Body of pancreas (tissue), 4 donors: ENCODE measurements at regions not wholly inside any gene's neighbourhood (a gene's known extent, or its start where the extent isn't known, plus 50 kb on each side); places are given as distances from the start of the nearest gene placed in this dataset.

Experiments used
- ATAC-seq: fragments of 150-250 bp; one replicate; pipeline ENCODE4 v1.9.1; 2016
- DNase-seq, 4 donors: peaks; one replicate each; pipeline ENCODE4 v3.0.0-alpha.2; 2019
- H3K27ac ChIP-seq, 4 donors: fragments of 200-600 bp; sonication (generic); 1 replicate in 3 of 4; 2 replicates in 1 of 4; pipeline versions ENCODE4 v1.5.1 to v1.6.1; 2016 to 2019; ENCODE audit warnings: mild to moderate bottlenecking in 1 of 4, mixed read lengths in 1 of 4, moderate library complexity in 1 of 4
- H3K27me3 ChIP-seq, 2 donors: fragments of 200-600 bp; sonication (generic); one replicate each; pipeline ENCODE4 v1.6.0; 2016; ENCODE audit warnings: mild to moderate bottlenecking in 1 of 2
- H3K36me3 ChIP-seq, 2 donors: fragments of 200-600 bp; sonication (generic); replicated peaks in 1 of 2; 2 replicates each; pipeline ENCODE4 v1.5.1; 2016; ENCODE audit warnings: low read depth in 2 of 2; ENCODE audit not compliant: insufficient read depth in 1 of 2
- H3K4me1 ChIP-seq: fragments of 200-600 bp; sonication (generic); one replicate; pipeline ENCODE4 v1.6.0; 2016
- H3K4me3 ChIP-seq, 2 donors: fragments of 200-600 bp; sonication (generic); 1 replicate in 1 of 2; 2 replicates in 1 of 2; pipeline ENCODE4 v1.5.1; 2016 to 2019
- H3K9me3 ChIP-seq, 3 donors: fragments of 200-600 bp; sonication (generic); 1 replicate in 2 of 3; 2 replicates in 1 of 3; pipeline ENCODE4 v1.5.1; 2016
- POLR2A ChIP-seq, 3 donors: fragments of 450-650 bp; IDR thresholded peaks; one replicate each; pipeline ENCODE4 v1.6.1; 2016; ENCODE audit warnings: antibody characterized with exemption in 3 of 3, mild to moderate bottlenecking in 2 of 3
- WGBS, 2 donors: methylation state at CpG; one replicate each; pipeline ENCODE4 v1.1.5; 2017; 5-methylcytosine and 5-hydroxymethylcytosine counted together
- intact Hi-C: fragments of 100-400 bp; cut with DNase I; formaldehyde crosslinking; loops from one replicate; pipeline ENCODE4 v1.15.1; 2023
- TF ChIP-seq, protein P1 (sequence below), 7 experiments: fragments of 450-650 bp in 4 of 7; fragments of 200-600 bp in 3 of 7; sonication (generic) in 3 of 7; IDR thresholded peaks; one replicate each; pipeline ENCODE4 v1.5.1; 2016 to 2019; ENCODE audit warnings: antibody characterized with exemption in 7 of 7

- no peak for DNase-seq
- Histone ChIP-seq H3K4me3 (no peak overlapping the region), H3K9me3 (no peaks in the 10 kb centered on the region), H3K36me3 (no peaks in the 10 kb centered on the region), H3K27ac (no peak overlapping the region), H3K4me1 (no peaks in the 10 kb centered on the region), H3K27me3 (no peaks in the 10 kb centered on the region)
- TF ChIP-seq POLR2A (IDR thresholded peaks at IDR 0.05), result no peak
- TF ChIP-seq, protein P1, sequence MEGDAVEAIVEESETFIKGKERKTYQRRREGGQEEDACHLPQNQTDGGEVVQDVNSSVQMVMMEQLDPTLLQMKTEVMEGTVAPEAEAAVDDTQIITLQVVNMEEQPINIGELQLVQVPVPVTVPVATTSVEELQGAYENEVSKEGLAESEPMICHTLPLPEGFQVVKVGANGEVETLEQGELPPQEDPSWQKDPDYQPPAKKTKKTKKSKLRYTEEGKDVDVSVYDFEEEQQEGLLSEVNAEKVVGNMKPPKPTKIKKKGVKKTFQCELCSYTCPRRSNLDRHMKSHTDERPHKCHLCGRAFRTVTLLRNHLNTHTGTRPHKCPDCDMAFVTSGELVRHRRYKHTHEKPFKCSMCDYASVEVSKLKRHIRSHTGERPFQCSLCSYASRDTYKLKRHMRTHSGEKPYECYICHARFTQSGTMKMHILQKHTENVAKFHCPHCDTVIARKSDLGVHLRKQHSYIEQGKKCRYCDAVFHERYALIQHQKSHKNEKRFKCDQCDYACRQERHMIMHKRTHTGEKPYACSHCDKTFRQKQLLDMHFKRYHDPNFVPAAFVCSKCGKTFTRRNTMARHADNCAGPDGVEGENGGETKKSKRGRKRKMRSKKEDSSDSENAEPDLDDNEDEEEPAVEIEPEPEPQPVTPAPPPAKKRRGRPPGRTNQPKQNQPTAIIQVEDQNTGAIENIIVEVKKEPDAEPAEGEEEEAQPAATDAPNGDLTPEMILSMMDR (IDR thresholded peaks at IDR 0.05), result no peak
- 56 to 62% methylated on average over 1 of the region's 1 CpG for WGBS, 2 donors
- intact Hi-C loops, result no loop called here
- ATAC-seq, result no peak
Measured at GRCh38 chr1:29892247-29892646, 655.9 kb downstream of the PTPRU start.

GRCh38 chr1:29890201-29890959 lies 654.1 kb downstream of the PTPRU start:
- DNase-seq, result no peak
- Histone ChIP-seq H3K9me3 (no peaks in the 10 kb centered on the region), H3K4me1 (no peaks in the 10 kb centered on the region), H3K27me3 (no peaks in the 10 kb centered on the region), H3K4me3 (no peak overlapping the region), H3K36me3 (no peaks in the 10 kb centered on the region), H3K27ac (no peak overlapping the region)
- TF ChIP-seq POLR2A (IDR thresholded peaks at IDR 0.05), result no peak
- TF ChIP-seq, protein P1 (IDR thresholded peaks at IDR 0.05), result no peak
- ATAC-seq, result no peak
- intact Hi-C loops, result no loop called here
- 51% methylated on average over 6 to 7 of the region's 7 CpGs for WGBS, 2 donors

DNA sequence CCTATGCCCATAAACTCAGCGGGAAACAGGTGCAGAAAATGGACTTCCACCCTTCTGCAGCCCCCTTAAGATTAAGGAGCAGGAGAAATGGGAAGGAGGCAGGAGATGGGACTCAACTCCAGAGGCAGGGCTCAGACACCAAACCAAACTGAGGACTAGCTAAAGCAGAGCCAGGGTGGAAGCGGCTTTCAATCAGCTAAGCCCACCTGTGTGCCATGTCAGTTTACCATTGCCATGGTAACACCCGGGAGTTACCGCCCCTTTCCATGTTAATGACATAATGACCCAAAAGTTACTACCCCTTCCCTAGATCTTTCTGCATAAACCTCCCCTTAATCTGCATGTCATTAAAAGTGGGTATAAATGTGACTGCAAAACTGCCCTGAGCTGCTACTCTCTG lies 653.5 kb downstream of the PTPRU start:
- no peak for DNase-seq

DNA sequence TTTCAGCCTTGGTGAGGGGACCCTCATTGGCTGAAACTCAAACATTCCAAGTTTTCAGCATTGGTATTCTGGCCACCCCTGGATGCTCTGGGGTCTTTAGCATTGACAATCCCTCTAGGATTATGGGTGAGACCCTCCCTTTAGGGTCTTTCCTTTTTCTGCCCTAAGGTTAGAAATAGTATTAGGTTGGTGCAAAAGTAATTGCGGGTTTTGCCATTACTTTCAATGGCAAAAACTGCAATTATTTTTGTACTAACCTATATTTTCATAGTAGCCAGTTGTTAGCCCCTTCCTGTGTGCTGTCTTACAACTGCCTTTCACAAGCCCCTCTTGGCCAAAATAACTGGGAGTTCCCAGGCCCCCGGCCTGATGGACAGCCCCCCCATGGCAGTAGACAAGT lies 648.4 kb downstream of the PTPRU start:
- no peak for DNase-seq
- Histone ChIP-seq H3K36me3 (no peaks in the 10 kb centered on the region), H3K9me3 (no peaks in the 10 kb centered on the region), H3K27ac (no peak overlapping the region), H3K4me3 (no peak overlapping the region), H3K27me3 (no peaks in the 10 kb centered on the region), H3K4me1 (no peaks in the 10 kb centered on the region)
- whole genome bisulfite sequencing, 2 donors, result 74 to 80% methylated on average over 2 of the region's 2 CpGs
- TF ChIP-seq, protein P1 (IDR thresholded peaks at IDR 0.05), result no peak
- no peak for TF ChIP-seq POLR2A (IDR thresholded peaks at IDR 0.05)
- ATAC-seq, result no peak
- intact Hi-C loops, result no loop called here

More for the DNA sequence above, 653.5 kb downstream of the PTPRU start:
- Histone ChIP-seq H3K9me3 (no peaks in the 10 kb centered on the region), H3K27ac (no peak overlapping the region), H3K4me1 (no peaks in the 10 kb centered on the region), H3K4me3 (no peak overlapping the region), H3K36me3 (no peaks in the 10 kb centered on the region), H3K27me3 (no peaks in the 10 kb centered on the region)
- 48 to 55% methylated on average over 4 of the region's 4 CpGs for WGBS, 2 donors
- no peak for ATAC-seq
- TF ChIP-seq POLR2A (IDR thresholded peaks at IDR 0.05), result no peak
- TF ChIP-seq, protein P1 (IDR thresholded peaks at IDR 0.05), result no peak
- intact Hi-C loops, result no loop called here

GRCh38 chr1:29883986-29884385 lies 647.7 kb downstream of the PTPRU start:
- TF ChIP-seq, protein P1 (IDR thresholded peaks at IDR 0.05), result no peak
- no peaks in the 10 kb centered on the region for H3K4me1 ChIP-seq
- intact Hi-C loops, result no loop called here
- no peaks in the 10 kb centered on the region for H3K9me3 ChIP-seq
- DNase-seq (no peak), ATAC-seq (no peak)
- WGBS, 2 donors, result 81 to 83% methylated on average over 11 to 12 of the region's 12 CpGs
- H3K27me3 ChIP-seq, result no peaks in the 10 kb centered on the region
- H3K27ac ChIP-seq, result no peak overlapping the region
- H3K4me3 ChIP-seq, result no peak overlapping the region
- H3K36me3 ChIP-seq, result no peaks in the 10 kb centered on the region
